RKO (cell line): ENCODE measurements at regions not wholly inside any gene's neighbourhood (a gene's known extent, or its start where the extent isn't known, plus 50 kb on each side); places are given as distances from the start of the nearest gene placed in this dataset.
A peak's percentile ranks its signal among the peaks of the same experiment; 100 is the strongest.
"Not testable (repeated sequence)": the region's sequence is repeated elsewhere in the genome, so short reads cannot be mapped to it uniquely, and the experiment has no call there.

Experiments
- DNase-seq: peaks from one replicate; pipeline ENCODE4 v3.0.0-alpha.2; 2016; ENCODE audit warnings: low spot score

DNA sequence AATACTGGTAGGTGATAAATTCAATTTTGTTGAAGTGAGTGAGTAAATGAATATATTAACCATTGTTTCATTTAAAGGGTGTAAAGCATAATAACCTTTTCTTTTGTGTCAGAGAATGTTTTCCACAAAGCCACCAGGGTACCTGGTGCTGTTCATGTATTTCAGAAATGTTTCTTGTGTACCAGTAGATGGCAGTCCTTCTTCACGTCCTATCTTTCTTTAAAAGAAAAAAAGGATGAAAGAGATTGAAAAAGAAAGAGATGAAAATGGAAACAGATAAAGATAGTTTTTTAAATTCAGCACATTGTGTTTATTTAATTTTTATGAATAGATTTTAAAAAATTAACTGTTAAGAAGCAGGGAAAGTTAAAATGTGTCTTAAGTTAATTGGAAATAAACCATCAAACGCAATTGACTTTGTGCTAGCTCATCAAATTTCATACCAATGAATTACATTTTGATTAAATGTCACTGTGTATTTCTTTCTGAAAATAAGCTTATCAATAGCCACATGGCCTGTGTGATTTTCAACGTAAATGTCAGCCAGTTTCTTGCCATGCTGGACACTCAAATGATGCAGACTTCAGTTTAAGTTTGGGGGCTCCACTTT is 65.5 kb upstream of the CHORDC1 start:
- peak; percentile 65 for DNase-seq

DNA sequence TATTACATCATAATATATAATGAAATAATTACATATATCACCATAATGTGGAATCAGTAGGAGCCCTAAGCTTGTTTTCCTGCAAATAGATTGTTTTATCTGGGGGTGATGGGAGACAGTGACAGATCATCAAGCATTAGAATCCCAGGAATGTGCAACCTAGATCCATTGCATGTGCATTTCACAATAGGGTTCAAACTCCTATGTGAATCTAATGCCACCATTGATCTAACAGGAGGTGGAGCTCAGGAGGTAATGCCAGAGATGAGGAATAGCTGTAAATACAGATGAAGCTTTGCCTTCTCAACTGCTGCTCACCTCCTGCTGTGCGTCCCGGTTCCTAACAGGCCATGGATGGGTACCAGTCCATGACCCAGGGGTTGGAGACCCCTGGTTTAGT is 63.8 kb upstream of the CHORDC1 start:
- DNase-seq = no peak

DNA sequence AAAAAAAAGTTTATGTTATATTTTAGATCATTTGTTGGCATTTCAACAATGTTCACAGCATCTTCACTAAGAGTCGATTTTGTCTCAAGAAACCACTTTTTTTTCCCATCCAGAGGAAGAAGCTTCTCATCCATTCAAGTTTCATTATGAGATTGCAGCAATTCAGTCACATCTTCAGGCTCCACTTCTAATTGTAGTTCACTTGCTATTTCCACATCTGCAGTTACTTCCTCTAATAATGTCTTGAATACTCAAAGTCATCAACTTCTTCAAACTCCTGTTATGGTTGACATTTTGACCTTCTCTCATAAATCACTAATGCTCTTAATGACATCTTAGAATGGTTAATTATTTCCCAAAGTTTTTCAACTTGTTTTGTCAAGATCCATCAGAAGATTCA is 61.3 kb upstream of the CHORDC1 start:
- no peak for DNase-seq

DNA sequence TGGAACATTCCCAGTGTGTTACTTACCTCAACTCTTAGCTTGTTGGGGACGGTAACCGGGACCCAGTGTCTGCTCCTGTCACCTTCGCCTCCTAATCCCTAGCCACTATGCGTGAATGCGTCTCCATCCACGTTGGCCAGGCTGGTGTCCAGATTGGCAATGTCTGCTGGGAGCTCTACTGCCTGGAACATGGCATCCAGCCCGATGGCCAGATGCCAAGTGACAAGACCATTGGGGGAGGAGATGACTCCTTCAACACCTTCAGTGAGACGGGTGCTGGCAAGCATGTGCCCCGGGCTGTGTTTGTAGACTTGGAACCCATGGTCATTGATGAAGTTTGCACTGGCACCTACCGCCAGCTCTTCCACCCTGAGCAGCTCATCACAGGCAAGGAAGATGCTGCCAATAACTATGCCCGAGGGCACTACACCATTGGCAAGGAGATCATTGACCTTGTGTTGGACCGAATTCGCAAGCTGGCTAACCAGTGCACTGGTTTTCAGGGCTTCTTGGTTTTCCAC is 59.8 kb upstream of the CHORDC1 start:
- not testable (repeated sequence) for DNase-seq

DNA sequence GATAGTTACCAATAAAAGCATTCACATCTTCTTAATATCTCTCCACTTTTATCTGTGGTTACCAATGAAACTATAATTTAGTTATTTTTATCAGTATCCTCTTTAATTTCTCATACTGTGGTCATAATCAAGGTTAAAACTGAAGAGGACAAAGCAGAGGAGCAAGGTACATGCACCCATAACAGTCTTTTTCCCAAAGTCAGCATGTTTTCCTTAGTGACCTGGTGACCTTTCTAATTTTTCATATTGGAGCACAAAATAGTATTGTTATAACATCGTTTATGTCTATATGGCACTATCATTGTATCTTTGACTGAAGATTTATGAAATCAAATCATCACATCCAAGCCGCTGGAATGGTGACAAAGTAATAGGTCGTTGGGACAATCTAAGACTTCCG is 51.5 kb upstream of the CHORDC1 start:
- no peak for DNase-seq
